ENCODE measurements at regions not wholly inside any gene's neighbourhood (a gene's known extent, or its start where the extent isn't known, plus 50 kb on each side); places are given as distances from the start of the nearest gene placed in this dataset.

DNA sequence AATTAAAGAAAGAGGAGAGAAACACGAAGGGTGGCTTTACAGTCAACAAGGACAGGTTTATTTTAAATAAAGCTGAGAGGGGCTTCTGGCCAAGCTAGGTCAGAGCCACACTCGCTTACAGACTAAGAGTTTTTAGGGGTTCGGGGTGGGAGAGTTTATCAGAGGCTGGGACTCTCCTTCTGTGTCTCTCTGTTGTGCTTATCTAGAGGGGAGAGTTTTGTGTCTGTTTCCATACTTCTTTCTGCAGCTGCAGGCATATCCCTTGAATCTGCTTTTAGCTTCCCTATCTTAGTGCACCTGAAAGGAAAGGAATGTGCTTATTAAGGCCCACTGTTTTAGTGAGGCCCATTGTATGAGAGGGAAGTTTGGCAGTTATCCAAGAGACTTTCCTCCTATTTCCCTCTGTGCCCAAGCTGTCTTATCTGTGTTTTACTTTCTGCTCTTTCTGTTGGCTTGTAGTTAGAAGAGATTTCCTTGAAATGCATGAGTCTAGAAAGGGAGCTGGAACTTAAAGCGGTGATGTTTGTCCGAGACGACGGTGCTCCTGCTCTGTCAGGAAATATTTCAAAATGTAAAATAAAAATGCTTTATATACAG lies 275.3 kb downstream of the KCTD12 start:
- TF ChIP-seq CTCF (IDR thresholded peaks at IDR 0.05; ENCODE audit: insufficient read depth, low read depth, low read length, missing control alignments): no peak
- no peak overlapping the region for H3K4me3 ChIP-seq (ENCODE audit: low read depth, low read length)
- DNase-seq (ENCODE audit: low read depth): no peak

DNA sequence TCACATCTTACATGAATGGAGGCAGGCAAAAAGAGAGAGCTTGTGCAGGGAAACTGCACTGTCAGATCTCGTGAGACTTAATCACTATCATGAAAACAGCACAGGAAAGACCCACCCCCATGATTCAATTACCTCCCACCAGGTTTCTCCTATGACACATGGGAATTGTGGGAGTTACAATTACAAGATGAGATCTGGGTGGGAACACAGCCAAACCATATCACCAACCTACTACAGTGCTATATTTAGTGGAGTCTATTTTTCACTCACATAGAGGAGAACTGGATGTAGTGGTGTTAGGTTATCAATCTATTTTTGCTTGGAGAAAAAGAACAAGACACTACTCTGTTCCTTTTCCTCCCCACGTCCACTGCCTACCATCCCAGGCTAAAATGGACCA lies 276.6 kb downstream of the KCTD12 start:
- DNase-seq (ENCODE audit: low read depth): no peak
- TF ChIP-seq CTCF (IDR thresholded peaks at IDR 0.05; ENCODE audit: insufficient read depth, low read depth, low read length, missing control alignments): no peak
- no peak overlapping the region for H3K4me3 ChIP-seq (ENCODE audit: low read depth, low read length)

DNA sequence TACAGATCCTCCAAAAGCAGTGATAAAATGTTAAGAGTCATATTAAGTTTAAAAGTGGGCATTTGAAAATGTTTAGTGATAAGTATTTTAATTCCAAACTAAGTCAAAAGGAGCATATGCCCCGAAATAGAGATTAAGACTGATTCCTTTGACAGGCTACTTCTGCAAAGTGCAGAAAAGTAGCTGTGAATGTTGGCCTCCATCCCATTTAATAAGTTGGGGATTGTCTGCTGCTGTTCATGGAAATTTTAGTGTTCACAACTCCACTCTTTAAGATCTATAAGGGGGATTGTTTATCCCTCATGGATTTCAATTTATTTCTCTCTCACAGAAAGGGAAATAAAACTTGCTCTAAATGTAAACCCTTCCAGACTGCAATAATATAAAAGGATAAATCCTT lies 278.3 kb downstream of the KCTD12 start:
- DNase-seq (ENCODE audit: low read depth): no peak
- H3K4me3 ChIP-seq (ENCODE audit: low read depth, low read length): no peak overlapping the region

GRCh38 chr13:76600081-76600480 lies 286.1 kb downstream of the KCTD12 start:
- TF ChIP-seq CTCF (IDR thresholded peaks at IDR 0.05; ENCODE audit: insufficient read depth, low read depth, low read length, missing control alignments): no peak
- no peak for DNase-seq (ENCODE audit: low read depth)
- no peak overlapping the region for H3K4me3 ChIP-seq (ENCODE audit: low read depth, low read length)

More for the DNA sequence above, 278.3 kb downstream of the KCTD12 start:
- TF ChIP-seq CTCF (IDR thresholded peaks at IDR 0.05; ENCODE audit: insufficient read depth, low read depth, low read length, missing control alignments): no peak

- TF ChIP-seq CTCF (IDR thresholded peaks at IDR 0.05; ENCODE audit: insufficient read depth, low read depth, low read length, missing control alignments): no peak
- no peak overlapping the region for H3K4me3 ChIP-seq (ENCODE audit: low read depth, low read length)
- no peak for DNase-seq (ENCODE audit: low read depth)
These were observed 288.3 kb downstream of the KCTD12 start for GRCh38 chr13:76597868-76598267.

DNA sequence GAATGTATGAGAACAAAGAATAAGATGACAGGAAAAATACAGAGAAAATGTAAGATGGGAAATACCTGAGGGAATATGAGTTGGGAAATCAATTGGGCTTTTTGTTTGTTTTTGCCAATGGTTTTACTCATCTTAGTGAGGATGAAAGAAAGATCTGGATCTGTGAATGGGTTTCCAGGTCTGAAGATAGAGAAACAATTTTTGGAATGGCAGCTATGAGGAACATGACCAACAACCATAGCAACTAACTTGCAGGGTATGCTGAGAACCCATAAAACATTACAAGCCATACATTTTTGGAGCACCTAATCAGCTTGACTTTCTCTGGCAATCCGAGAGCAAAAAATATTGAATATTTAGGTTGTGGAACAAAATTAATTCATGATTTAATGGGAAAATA lies 290.0 kb downstream of the KCTD12 start:
- no peak for TF ChIP-seq CTCF (IDR thresholded peaks at IDR 0.05; ENCODE audit: insufficient read depth, low read depth, low read length, missing control alignments)
- DNase-seq (ENCODE audit: low read depth): no peak
- H3K4me3 ChIP-seq (ENCODE audit: low read depth, low read length): no peak overlapping the region

GRCh38 chr13:76594435-76594834 lies 291.8 kb downstream of the KCTD12 start:
- no peak for DNase-seq (ENCODE audit: low read depth)
- no peak overlapping the region for H3K4me3 ChIP-seq (ENCODE audit: low read depth, low read length)
- no peak for TF ChIP-seq CTCF (IDR thresholded peaks at IDR 0.05; ENCODE audit: insufficient read depth, low read depth, low read length, missing control alignments)

Data from GM12865 (cell line).